GM21723 (cell line): ENCODE measurements at regions not wholly inside any gene's neighbourhood (a gene's known extent, or its start where the extent isn't known, plus 50 kb on each side); places are given as distances from the start of the nearest gene placed in this dataset.

Source experiments
- ATAC-seq: cut with Tn5 transposase; IDR thresholded peaks from one replicate; pipeline ENCODE4 v1.9.1; 2021; ENCODE audit warnings: mild to moderate bottlenecking, moderate library complexity; ENCODE audit not compliant: unreplicated experiment

DNA sequence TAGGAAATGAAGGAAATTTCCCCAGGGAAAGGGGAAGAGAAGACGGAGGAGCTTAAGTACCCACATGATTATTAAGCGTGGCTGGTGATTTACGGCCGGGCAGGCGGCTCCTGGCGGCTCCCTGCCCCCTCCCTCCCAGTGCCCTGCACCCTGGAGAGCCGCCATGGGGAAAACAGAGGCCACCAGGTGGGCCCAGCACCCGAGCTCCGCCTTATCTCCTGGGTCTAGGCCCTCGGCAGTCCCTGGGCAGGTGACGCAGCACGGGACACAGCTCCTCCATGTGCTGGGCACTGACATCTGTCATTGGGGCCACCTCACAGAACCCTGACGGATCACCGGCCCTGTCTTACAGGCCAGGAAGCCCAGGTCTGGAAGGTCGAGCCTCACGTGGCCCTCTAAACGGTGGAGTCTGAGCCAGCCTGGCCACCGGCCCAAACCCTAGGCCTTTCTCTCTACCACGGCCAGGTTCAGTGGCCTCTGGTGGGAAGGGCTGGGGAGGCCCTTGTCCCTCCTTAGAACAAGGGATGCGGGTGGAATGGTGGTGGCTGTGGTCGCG is 60.2 kb upstream of the PPARA start:
- ATAC-seq, result no peak

DNA sequence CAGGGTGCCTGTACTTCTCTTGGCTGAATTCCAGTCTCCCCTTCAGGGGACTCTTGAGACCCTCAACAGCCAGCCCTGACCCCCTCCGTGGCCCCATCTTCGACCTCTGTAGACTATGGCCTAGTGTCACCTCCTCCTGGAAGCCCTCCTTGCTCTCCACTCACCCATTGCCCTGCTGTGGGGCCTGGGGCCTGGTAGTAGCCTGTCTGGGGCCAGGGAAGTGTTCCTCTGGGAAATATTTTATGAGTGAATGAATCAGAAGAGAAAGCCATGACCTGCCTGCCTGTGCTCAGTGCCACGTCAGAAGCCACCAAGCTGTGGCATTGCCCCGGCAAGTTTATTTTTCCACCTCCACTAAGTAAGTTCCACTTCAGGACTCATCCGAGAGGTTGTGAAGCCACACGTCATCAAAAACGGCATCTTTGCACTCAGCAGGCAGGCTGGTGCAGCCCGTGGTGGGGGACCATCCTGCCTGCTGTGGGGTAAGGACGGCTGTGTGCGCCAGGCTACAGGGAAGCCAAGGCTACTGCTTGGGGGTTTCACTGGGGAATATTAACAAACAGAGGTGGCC is 59.6 kb upstream of the PPARA start:
- ATAC-seq, result no peak

- ATAC-seq, result no peak
These were observed 58.9 kb upstream of the PPARA start for GRCh38 chr22:46091277-46091977.

GRCh38 chr22:46092011-46092410 is 58.3 kb upstream of the PPARA start:
- no peak for ATAC-seq

- no peak for ATAC-seq
These were observed 57.5 kb upstream of the PPARA start for GRCh38 chr22:46092670-46093410.

DNA sequence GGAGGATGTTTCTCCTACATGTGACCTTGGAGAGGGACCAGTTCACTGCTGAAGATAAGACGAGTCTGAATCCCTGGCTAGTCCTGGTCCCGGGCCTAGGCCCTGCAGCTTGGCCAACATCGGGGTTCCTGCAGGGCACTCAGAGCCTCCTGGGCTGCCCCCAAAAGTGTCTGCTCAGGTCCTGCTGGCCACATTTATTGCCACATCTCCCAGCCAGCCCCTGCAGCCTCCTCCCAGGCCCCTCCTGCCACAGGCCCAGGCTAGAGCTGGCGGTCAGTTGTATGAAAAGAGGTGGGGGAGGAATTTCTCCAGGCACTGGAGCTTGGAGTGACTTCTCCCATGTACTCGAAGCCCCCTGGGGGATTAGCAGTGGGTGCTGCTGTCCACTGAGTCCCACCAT is 56.5 kb upstream of the PPARA start:
- no peak for ATAC-seq

DNA sequence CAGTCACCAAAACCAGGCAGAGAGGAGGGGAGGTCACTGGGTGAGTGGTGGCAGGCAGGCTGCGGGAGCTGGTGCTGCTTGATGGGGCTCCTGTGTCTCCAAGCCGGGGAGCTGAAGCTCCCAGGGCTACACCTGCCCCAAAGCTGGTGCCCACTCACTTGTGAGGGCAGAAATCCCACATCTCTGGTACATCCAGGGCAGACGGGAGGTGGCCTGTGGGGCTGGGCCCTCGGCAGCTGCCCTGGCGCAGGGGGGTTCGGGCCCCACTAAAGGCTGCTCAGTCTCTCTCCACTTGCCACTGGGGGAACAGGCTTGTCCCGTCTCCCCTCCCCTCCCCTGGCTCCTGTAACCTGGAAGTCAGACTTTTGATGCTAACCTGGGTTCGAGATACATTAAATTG is 55.6 kb upstream of the PPARA start:
- ATAC-seq, result no peak

GRCh38 chr22:46096051-46096450 is 54.3 kb upstream of the PPARA start:
- ATAC-seq, result no peak

- no peak for ATAC-seq
These were observed 53.6 kb upstream of the PPARA start for GRCh38 chr22:46096706-46097230.

DNA sequence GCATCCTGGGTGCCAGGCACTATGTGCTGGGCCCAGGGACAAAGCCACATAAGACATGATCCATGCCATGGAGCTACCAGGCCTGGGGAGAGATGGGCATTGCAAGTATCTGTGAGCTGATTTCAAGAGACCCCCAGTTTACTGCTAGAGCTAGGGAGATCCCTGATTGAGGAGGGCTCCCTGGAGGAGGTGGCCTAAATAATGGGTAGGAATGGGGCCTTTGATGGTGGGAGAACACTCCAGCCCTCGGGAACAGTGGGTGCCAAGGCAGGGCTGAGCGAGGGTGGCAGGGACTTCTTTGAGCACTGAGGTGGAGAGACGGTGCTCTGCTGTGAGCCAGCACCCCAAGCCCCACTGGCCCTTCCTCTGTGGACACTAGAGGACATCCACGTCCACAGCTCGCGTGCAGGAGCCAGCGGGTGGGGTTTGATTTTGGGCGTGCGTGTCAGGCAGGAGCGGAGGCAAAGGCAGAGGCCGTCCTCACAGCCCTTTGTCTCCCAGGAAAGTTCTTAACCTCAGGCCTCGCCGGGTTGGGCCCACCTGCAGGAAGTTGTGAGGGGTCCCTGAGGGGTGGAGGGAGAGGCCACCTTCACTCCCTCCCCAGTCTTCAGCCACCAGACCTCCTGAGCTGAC is 52.9 kb upstream of the PPARA start:
- no peak for ATAC-seq

GRCh38 chr22:46098525-46099475 is 51.5 kb upstream of the PPARA start:
- no peak for ATAC-seq

GRCh38 chr22:46099740-46100139 is 50.6 kb upstream of the PPARA start:
- ATAC-seq, result no peak

GRCh38 chr22:46100401-46101105 is 49.8 kb upstream of the PPARA start:
- no peak for ATAC-seq
